GM23338 (cell line): ENCODE measurements at regions not wholly inside any gene's neighbourhood (a gene's known extent, or its start where the extent isn't known, plus 50 kb on each side); places are given as distances from the start of the nearest gene placed in this dataset.

Experiments
- ATAC-seq: fragments of 200-7000 bp; cut with Tn5 transposase; 3 replicates; pipeline ENCODE4 v1.9.1; 2020
- DNase-seq: peaks from one replicate; pipeline ENCODE4 v3.0.0-alpha.2; 2015; ENCODE audit warnings: low spot score
- H2AFZ ChIP-seq: fragments of 200-600 bp; sonication (generic); 2 replicates; pipeline ENCODE4 v1.8.0; 2016; ENCODE audit warnings: antibody characterized with exemption, mild to moderate bottlenecking, moderate library complexity
- H3F3A ChIP-seq: fragments of 200-600 bp; sonication (generic); replicated peaks from 2 replicates; pipeline ENCODE4 v1.8.0; 2017; ENCODE audit warnings: antibody characterized with exemption, mixed run types, low read depth
- H3K27ac ChIP-seq: fragments of 200-600 bp; sonication (generic); 2 replicates; pipeline ENCODE4 v1.6.1; 2016; ENCODE audit warnings: low read depth
- H3K27me3 ChIP-seq: fragments of 200-600 bp; sonication (generic); 2 replicates; pipeline ENCODE4 v1.8.0; 2016; ENCODE audit warnings: mild to moderate bottlenecking, mixed run types, moderate library complexity; ENCODE audit not compliant: insufficient read depth
- H3K36me3 ChIP-seq: fragments of 200-600 bp; sonication (generic); 2 replicates; pipeline ENCODE4 v1.8.0; 2016; ENCODE audit warnings: mild to moderate bottlenecking; ENCODE audit not compliant: insufficient read depth
- H3K4me1 ChIP-seq: fragments of 200-600 bp; sonication (generic); 2 replicates; pipeline ENCODE4 v1.8.0; 2016; ENCODE audit warnings: mild to moderate bottlenecking, moderate library complexity; ENCODE audit not compliant: insufficient read depth
- H3K4me2 ChIP-seq: fragments of 200-600 bp; sonication (generic); 2 replicates; pipeline ENCODE4 v1.7.1; 2017; ENCODE audit warnings: mixed run types
- H3K4me3 ChIP-seq: fragments of 200-600 bp; sonication (generic); 2 replicates; pipeline ENCODE4 v1.6.1; 2016; ENCODE audit warnings: mixed run types
- H3K79me2 ChIP-seq: fragments of 200-600 bp; sonication (generic); replicated peaks from 2 replicates; pipeline ENCODE4 v1.8.0; 2017; ENCODE audit warnings: mild to moderate bottlenecking; ENCODE audit not compliant: insufficient read depth
- H3K9me2 ChIP-seq: fragments of 200-600 bp; sonication (generic); 2 replicates; pipeline ENCODE4 v1.8.0; 2017; ENCODE audit not compliant: insufficient read depth
- H4K20me1 ChIP-seq: fragments of 200-600 bp; sonication (generic); replicated peaks from 2 replicates; pipeline ENCODE4 v1.8.0; 2017; ENCODE audit warnings: mild to moderate bottlenecking; ENCODE audit not compliant: insufficient read depth
- H3K27ac Mint-ChIP-seq: 2 replicates; pipeline ENCODE4 v1.8.0; 2020; ENCODE audit warnings: inconsistent platforms, mild to moderate bottlenecking, moderate library complexity, mixed read lengths
- H3K27me3 Mint-ChIP-seq: 3 replicates; pipeline ENCODE4 v1.8.0; 2022; ENCODE audit warnings: low read depth, mild to moderate bottlenecking, moderate library complexity, mixed read lengths, inconsistent platforms; ENCODE audit not compliant: insufficient read depth, poor library complexity
- H3K36me3 Mint-ChIP-seq: 3 replicates; pipeline ENCODE4 v1.8.0; 2021; ENCODE audit warnings: low read depth, mild to moderate bottlenecking, inconsistent platforms, moderate library complexity, mixed read lengths
- H3K4me1 Mint-ChIP-seq: 3 replicates; pipeline ENCODE4 v1.8.0; 2020; ENCODE audit warnings: mild to moderate bottlenecking, inconsistent platforms, mixed read lengths
- H3K4me3 Mint-ChIP-seq: 3 replicates; pipeline ENCODE4 v1.8.0; 2021; ENCODE audit warnings: moderate library complexity, mild to moderate bottlenecking, inconsistent platforms, mixed read lengths
- H3K9me3 Mint-ChIP-seq: 3 replicates; pipeline ENCODE4 v1.8.0; 2020; ENCODE audit warnings: moderate library complexity, mild to moderate bottlenecking, inconsistent platforms, mixed read lengths
- CREB1 ChIP-seq: fragments of 250-450 bp; sonication (Bioruptor Pico); IDR thresholded peaks from 2 replicates; pipeline ENCODE4 v1.5.0; 2020; ENCODE audit warnings: low read depth, mild to moderate bottlenecking, moderate library complexity
- EZH2 ChIP-seq: fragments of 200-600 bp; sonication (generic); IDR thresholded peaks from one replicate; pipeline ENCODE4 v1.8.0; 2017; ENCODE audit warnings: antibody characterized with exemption, mild to moderate bottlenecking, low read depth; ENCODE audit not compliant: unreplicated experiment
- EZH2phosphoT487 ChIP-seq: fragments of 200-600 bp; sonication (generic); IDR thresholded peaks from one replicate; pipeline ENCODE4 v1.8.1; 2018; ENCODE audit warnings: antibody characterized with exemption; ENCODE audit not compliant: unreplicated experiment
- JUNB ChIP-seq: IDR thresholded peaks from one replicate; pipeline ENCODE4 v1.6.1; 2016; ENCODE audit warnings: antibody characterized with exemption; ENCODE audit not compliant: unreplicated experiment
- NANOG ChIP-seq: IDR thresholded peaks from 2 replicates; pipeline ENCODE4 v1.6.1; 2016; ENCODE audit warnings: antibody characterized with exemption, borderline replicate concordance
- POLR2AphosphoS5 ChIP-seq: IDR thresholded peaks from 2 replicates; pipeline ENCODE4 v1.6.1; 2016; ENCODE audit warnings: antibody characterized with exemption, low read depth
- STAT1 ChIP-seq: IDR thresholded peaks from one replicate; pipeline ENCODE4 v1.6.1; 2016; ENCODE audit warnings: antibody characterized with exemption; ENCODE audit not compliant: unreplicated experiment
- ZNF114 ChIP-seq: fragments of 250-450 bp; sonication (Bioruptor Pico); IDR thresholded peaks from 2 replicates; pipeline ENCODE4 v1.5.0; 2020; ENCODE audit warnings: mild to moderate bottlenecking, moderate library complexity
- ZNF331 ChIP-seq: fragments of 250-450 bp; sonication (Bioruptor Pico); IDR thresholded peaks from 2 replicates; pipeline ENCODE4 v1.5.0; 2020; ENCODE audit warnings: low read depth, mild to moderate bottlenecking, moderate library complexity
- TF ChIP-seq, protein P1 (sequence below): IDR thresholded peaks from 2 replicates; pipeline ENCODE4 v1.6.1; 2016; ENCODE audit warnings: antibody characterized with exemption
- TF ChIP-seq, protein P2 (sequence below): fragments of 250-450 bp; sonication (Bioruptor Pico); IDR thresholded peaks from 2 replicates; pipeline ENCODE4 v1.5.0; 2020; ENCODE audit warnings: mild to moderate bottlenecking, moderate library complexity
- TF ChIP-seq, protein P3 (sequence below): IDR thresholded peaks from one replicate; pipeline ENCODE4 v1.6.1; 2018; ENCODE audit warnings: antibody characterized with exemption; ENCODE audit not compliant: unreplicated experiment
- TF ChIP-seq, protein P4 (sequence below), 2 experiments: fragments of 200-600 bp in 1 of 2; sonication (generic) in 1 of 2; conservative IDR thresholded peaks; 2 replicates each; pipeline versions ENCODE4 v1.5.1 to v1.6.1; 2016 to 2017; ENCODE audit warnings: antibody characterized with exemption in 2 of 2, low read depth in 2 of 2, mild to moderate bottlenecking in 2 of 2, moderate library complexity in 1 of 2

DNA sequence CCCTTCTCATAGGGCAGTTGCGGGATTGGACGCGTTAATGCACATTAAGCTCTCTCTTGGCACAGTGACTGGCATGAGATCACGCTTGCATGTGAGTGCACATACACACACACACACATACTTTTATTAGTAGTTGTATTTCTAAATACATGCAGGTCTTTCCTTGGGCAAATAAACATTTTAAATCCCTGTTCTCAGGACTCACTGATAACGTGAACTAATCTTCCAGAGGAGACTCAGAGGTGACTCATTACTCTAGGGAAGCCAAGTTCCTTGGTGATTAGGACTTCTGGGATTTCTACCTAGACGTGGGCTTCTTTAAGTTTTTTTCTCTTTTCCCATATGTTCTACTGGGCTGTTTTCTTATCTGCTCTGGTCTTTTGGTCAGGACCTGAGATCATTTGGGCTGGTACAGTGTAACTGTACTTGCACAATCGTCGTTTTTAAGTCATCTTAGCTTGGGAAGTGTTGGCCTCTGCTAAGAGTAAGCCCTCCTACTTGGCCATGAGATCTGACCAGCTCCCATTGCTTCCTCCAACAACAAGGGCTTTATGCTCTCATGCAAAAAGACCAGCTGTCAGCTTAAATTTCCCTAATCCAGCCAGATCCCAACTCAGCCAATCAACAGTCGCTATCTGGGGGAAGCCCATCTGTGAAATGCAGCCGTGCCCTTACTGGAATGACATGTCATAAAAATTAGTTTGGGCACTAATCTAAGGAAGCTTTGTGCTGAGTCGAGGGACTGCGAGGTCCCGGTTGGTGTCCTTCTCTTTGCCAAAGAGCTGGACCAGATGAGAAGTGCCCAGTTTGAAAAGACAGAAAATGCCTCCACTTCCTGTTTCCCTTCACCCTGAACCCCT, 176.4 kb upstream of the ANKRD55 start:
- H3K27ac Mint-ChIP-seq = no peak overlapping the region
- Histone ChIP-seq H3K4me2 (no peak overlapping the region), H3F3A (no peaks in the 10 kb centered on the region)

More for the DNA sequence above, 176.4 kb upstream of the ANKRD55 start:
- H3K27me3 ChIP-seq = no peaks in the 10 kb centered on the region
- H3K4me3 Mint-ChIP-seq = no peak overlapping the region
- ATAC-seq (no peak), DNase-seq (no peak)
- H3K9me3 Mint-ChIP-seq = no peaks in the 10 kb centered on the region
- H3K27ac ChIP-seq = no peak overlapping the region
- H3K4me1 Mint-ChIP-seq = peaks cover 20% of the 10 kb centered on the region
- TF ChIP-seq POLR2AphosphoS5 (no peak), STAT1 (no peak), ZNF114 (no peak), JUNB (no peak), EZH2phosphoT487 (no peak), NANOG (no peak), ZNF331 (CRISPR knock-in tag) (no peak), CREB1 (no peak), EZH2 (no peak)
- TF ChIP-seq, protein P1, sequence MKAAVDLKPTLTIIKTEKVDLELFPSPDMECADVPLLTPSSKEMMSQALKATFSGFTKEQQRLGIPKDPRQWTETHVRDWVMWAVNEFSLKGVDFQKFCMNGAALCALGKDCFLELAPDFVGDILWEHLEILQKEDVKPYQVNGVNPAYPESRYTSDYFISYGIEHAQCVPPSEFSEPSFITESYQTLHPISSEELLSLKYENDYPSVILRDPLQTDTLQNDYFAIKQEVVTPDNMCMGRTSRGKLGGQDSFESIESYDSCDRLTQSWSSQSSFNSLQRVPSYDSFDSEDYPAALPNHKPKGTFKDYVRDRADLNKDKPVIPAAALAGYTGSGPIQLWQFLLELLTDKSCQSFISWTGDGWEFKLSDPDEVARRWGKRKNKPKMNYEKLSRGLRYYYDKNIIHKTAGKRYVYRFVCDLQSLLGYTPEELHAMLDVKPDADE = no peak
- TF ChIP-seq, protein P2, sequence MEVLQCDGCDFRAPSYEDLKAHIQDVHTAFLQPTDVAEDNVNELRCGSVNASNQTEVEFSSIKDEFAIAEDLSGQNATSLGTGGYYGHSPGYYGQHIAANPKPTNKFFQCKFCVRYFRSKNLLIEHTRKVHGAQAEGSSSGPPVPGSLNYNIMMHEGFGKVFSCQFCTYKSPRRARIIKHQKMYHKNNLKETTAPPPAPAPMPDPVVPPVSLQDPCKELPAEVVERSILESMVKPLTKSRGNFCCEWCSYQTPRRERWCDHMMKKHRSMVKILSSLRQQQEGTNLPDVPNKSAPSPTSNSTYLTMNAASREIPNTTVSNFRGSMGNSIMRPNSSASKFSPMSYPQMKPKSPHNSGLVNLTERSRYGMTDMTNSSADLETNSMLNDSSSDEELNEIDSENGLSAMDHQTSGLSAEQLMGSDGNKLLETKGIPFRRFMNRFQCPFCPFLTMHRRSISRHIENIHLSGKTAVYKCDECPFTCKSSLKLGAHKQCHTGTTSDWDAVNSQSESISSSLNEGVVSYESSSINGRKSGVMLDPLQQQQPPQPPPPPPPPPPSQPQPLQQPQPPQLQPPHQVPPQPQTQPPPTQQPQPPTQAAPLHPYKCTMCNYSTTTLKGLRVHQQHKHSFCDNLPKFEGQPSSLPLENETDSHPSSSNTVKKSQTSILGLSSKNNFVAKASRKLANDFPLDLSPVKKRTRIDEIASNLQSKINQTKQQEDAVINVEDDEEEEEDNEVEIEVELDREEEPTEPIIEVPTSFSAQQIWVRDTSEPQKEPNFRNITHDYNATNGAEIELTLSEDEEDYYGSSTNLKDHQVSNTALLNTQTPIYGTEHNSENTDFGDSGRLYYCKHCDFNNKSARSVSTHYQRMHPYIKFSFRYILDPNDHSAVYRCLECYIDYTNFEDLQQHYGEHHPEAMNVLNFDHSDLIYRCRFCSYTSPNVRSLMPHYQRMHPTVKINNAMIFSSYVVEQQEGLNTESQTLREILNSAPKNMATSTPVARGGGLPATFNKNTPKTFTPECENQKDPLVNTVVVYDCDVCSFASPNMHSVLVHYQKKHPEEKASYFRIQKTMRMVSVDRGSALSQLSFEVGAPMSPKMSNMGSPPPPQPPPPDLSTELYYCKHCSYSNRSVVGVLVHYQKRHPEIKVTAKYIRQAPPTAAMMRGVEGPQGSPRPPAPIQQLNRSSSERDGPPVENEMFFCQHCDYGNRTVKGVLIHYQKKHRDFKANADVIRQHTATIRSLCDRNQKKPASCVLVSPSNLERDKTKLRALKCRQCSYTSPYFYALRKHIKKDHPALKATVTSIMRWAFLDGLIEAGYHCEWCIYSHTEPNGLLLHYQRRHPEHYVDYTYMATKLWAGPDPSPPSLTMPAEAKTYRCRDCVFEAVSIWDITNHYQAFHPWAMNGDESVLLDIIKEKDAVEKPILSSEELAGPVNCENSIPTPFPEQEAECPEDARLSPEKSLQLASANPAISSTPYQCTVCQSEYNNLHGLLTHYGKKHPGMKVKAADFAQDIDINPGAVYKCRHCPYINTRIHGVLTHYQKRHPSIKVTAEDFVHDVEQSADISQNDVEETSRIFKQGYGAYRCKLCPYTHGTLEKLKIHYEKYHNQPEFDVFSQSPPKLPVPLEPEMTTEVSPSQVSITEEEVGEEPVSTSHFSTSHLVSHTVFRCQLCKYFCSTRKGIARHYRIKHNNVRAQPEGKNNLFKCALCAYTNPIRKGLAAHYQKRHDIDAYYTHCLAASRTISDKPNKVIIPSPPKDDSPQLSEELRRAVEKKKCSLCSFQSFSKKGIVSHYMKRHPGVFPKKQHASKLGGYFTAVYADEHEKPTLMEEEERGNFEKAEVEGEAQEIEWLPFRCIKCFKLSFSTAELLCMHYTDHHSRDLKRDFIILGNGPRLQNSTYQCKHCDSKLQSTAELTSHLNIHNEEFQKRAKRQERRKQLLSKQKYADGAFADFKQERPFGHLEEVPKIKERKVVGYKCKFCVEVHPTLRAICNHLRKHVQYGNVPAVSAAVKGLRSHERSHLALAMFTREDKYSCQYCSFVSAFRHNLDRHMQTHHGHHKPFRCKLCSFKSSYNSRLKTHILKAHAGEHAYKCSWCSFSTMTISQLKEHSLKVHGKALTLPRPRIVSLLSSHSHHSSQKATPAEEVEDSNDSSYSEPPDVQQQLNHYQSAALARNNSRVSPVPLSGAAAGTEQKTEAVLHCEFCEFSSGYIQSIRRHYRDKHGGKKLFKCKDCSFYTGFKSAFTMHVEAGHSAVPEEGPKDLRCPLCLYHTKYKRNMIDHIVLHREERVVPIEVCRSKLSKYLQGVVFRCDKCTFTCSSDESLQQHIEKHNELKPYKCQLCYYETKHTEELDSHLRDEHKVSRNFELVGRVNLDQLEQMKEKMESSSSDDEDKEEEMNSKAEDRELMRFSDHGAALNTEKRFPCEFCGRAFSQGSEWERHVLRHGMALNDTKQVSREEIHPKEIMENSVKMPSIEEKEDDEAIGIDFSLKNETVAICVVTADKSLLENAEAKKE (CRISPR knock-in tag) = no peak
- TF ChIP-seq, protein P3, sequence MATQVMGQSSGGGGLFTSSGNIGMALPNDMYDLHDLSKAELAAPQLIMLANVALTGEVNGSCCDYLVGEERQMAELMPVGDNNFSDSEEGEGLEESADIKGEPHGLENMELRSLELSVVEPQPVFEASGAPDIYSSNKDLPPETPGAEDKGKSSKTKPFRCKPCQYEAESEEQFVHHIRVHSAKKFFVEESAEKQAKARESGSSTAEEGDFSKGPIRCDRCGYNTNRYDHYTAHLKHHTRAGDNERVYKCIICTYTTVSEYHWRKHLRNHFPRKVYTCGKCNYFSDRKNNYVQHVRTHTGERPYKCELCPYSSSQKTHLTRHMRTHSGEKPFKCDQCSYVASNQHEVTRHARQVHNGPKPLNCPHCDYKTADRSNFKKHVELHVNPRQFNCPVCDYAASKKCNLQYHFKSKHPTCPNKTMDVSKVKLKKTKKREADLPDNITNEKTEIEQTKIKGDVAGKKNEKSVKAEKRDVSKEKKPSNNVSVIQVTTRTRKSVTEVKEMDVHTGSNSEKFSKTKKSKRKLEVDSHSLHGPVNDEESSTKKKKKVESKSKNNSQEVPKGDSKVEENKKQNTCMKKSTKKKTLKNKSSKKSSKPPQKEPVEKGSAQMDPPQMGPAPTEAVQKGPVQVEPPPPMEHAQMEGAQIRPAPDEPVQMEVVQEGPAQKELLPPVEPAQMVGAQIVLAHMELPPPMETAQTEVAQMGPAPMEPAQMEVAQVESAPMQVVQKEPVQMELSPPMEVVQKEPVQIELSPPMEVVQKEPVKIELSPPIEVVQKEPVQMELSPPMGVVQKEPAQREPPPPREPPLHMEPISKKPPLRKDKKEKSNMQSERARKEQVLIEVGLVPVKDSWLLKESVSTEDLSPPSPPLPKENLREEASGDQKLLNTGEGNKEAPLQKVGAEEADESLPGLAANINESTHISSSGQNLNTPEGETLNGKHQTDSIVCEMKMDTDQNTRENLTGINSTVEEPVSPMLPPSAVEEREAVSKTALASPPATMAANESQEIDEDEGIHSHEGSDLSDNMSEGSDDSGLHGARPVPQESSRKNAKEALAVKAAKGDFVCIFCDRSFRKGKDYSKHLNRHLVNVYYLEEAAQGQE = no peak
- TF ChIP-seq, protein P4, sequence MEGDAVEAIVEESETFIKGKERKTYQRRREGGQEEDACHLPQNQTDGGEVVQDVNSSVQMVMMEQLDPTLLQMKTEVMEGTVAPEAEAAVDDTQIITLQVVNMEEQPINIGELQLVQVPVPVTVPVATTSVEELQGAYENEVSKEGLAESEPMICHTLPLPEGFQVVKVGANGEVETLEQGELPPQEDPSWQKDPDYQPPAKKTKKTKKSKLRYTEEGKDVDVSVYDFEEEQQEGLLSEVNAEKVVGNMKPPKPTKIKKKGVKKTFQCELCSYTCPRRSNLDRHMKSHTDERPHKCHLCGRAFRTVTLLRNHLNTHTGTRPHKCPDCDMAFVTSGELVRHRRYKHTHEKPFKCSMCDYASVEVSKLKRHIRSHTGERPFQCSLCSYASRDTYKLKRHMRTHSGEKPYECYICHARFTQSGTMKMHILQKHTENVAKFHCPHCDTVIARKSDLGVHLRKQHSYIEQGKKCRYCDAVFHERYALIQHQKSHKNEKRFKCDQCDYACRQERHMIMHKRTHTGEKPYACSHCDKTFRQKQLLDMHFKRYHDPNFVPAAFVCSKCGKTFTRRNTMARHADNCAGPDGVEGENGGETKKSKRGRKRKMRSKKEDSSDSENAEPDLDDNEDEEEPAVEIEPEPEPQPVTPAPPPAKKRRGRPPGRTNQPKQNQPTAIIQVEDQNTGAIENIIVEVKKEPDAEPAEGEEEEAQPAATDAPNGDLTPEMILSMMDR (conservative IDR thresholded peaks at IDR 0.05; ENCODE audit: low read depth in 2 of 2) = no peak
- peak overlapping the region; percentile 20; the same call in 1 of the 2 replicates for H2AFZ ChIP-seq
- no peaks in the 10 kb centered on the region for H3K9me2 ChIP-seq
- no peaks in the 10 kb centered on the region for H3K27me3 Mint-ChIP-seq
- H3K4me3 ChIP-seq = no peak overlapping the region
- H3K36me3 ChIP-seq = no peaks in the 10 kb centered on the region
- no peaks in the 10 kb centered on the region for H4K20me1 ChIP-seq
- no peaks in the 10 kb centered on the region for H3K4me1 ChIP-seq
- no peaks in the 10 kb centered on the region for H3K36me3 Mint-ChIP-seq
- H3K79me2 ChIP-seq = no peaks in the 10 kb centered on the region
